ENCODE measurements at regions not wholly inside any gene's neighbourhood (a gene's known extent, or its start where the extent isn't known, plus 50 kb on each side); places are given as distances from the start of the nearest gene placed in this dataset.

DNA sequence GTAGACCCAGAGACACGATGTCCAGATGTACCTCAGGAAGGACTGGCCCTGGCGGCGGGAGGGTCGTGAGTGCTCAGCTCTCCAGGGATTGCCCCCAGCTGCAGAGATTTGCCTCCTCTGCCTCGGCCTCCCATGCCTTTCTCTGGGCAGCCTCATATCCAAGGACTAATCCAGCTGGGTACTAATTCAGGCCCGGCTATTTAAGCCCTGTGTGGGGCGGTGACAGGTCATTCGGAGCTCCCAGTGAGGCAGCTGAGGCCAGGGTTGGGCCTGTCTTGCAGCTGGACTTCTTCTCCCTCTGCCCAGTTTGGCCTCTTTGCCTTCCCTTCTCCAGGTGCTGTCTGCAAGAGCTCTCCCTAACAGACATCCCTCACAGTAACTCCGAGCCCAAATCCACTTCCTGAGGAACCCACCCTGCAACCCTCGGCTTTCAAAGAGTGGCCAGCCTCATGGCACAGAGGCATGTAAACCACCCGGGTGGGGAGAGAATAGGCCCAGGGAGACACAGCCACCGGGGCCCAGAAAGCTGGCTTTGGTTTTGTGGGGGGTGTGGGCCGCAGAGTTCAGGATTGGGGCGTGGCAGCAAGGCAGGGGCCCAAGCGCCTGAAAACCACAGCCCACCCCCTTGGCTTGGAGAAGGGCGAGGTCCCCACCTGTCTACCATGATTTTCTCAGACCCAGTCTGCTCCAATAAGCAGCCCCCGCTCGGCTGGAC lies 85.8 kb downstream of the PPCDC start:
- H3K4me3 ChIP-seq, result no peak overlapping the region
- H3K9me3 ChIP-seq (replicated peaks in 1 of 3), result no peaks in the 10 kb centered on the region
- peak in 1 of 7 donors; percentile 43 for DNase-seq

DNA sequence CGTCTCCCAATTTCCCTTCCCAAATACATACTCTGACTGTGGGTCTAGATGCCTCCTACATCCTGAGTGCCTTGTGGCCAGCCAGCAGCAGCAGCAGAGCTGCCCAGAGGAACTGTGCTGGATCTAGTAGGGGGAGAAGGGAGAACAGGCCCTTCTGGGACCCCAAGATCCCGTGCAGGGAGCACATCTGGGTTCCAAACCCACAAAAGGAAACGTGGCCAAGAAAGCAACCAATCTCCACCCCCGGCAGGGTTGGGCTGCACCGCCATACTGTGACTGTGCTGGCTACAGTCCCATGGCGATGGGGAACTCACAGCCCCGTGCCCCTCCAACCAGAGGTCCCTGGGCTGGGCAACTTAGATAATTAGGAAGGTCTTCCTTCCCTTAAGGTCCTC lies 86.3 kb downstream of the PPCDC start:
- no peak overlapping the region for H3K27ac ChIP-seq
- H3K4me3 ChIP-seq, result no peak overlapping the region
- H3K9me3 ChIP-seq (replicated peaks in 1 of 3), result no peaks in the 10 kb centered on the region
- no peaks in the 10 kb centered on the region for H3K27me3 ChIP-seq
- H3K36me3 ChIP-seq (replicated peaks in 1 of 2), result no peaks in the 10 kb centered on the region
- TF ChIP-seq, protein P1, sequence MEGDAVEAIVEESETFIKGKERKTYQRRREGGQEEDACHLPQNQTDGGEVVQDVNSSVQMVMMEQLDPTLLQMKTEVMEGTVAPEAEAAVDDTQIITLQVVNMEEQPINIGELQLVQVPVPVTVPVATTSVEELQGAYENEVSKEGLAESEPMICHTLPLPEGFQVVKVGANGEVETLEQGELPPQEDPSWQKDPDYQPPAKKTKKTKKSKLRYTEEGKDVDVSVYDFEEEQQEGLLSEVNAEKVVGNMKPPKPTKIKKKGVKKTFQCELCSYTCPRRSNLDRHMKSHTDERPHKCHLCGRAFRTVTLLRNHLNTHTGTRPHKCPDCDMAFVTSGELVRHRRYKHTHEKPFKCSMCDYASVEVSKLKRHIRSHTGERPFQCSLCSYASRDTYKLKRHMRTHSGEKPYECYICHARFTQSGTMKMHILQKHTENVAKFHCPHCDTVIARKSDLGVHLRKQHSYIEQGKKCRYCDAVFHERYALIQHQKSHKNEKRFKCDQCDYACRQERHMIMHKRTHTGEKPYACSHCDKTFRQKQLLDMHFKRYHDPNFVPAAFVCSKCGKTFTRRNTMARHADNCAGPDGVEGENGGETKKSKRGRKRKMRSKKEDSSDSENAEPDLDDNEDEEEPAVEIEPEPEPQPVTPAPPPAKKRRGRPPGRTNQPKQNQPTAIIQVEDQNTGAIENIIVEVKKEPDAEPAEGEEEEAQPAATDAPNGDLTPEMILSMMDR (IDR thresholded peaks at IDR 0.05), result no peak
- no peak for TF ChIP-seq POLR2A (IDR thresholded peaks at IDR 0.05)
- peak in 1 of 7 donors; percentile 37 for DNase-seq
- WGBS, 4 donors, result 80 to 92% (median 86%) methylated on average over 5 to 7 of the region's 7 CpGs
- H3K4me1 ChIP-seq (replicated peaks in 1 of 2), result peaks cover 5 to 18% of the 10 kb centered on the region in 2 donors
- intact Hi-C loops (cut with DNase I), result loop anchor here in 1 of 2 donors (5.0 kb wide), 1 partner anchor 93 kb away; the partner anchor contains the start of gene C15orf39

More for the DNA sequence above, 85.8 kb downstream of the PPCDC start:
- Histone ChIP-seq H3K36me3 (replicated peaks in 1 of 2) (no peaks in the 10 kb centered on the region), H3K27ac (peak overlapping the region in 1 of 5 donors; percentile 33), H3K4me1 (replicated peaks in 1 of 2) (peaks cover 5 to 21% of the 10 kb centered on the region in 2 donors), H3K27me3 (no peaks in the 10 kb centered on the region)
- intact Hi-C loops (cut with DNase I), result no loop called here
- WGBS, 4 donors, result 85 to 92% (median 87%) methylated on average over 17 to 18 of the region's 18 CpGs
- no peak for TF ChIP-seq POLR2A (IDR thresholded peaks at IDR 0.05)
- TF ChIP-seq, protein P1 (IDR thresholded peaks at IDR 0.05), result no peak

DNA sequence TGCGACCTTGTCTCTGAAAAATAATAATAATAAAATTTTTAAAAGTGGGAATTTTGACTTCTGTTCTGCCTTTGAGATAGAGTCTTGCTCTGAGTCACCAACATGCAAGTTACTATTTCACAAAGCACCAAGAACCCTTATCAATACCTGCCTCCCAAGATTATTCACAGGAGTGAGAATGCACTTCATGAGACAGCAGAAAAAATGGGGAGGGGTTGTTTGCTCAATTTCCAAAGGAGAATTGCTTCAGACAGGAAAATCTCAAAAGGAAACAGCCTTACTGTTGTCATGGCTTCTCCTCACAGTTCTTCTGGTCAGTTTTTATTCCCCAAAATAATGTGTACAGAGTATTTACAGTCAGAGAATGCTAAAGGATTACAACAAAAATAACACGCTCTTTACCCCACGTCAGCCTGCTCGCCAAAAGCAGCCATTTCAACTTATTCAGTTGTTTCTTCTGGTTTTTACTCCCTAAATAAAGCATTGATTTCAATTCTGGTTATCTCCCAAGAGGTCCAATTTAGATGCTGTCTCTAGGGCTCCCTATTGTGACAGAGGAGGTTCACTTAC lies 89.0 kb downstream of the PPCDC start:
- intact Hi-C loops (cut with DNase I), result loop anchor here in 1 of 2 donors (5.0 kb wide), 1 partner anchor 90 kb away; the partner anchor contains the start of gene C15orf39
- DNase-seq, result no peak
- peaks cover 0 to 12% of the 10 kb centered on the region in 2 donors for H3K4me1 ChIP-seq (replicated peaks in 1 of 2)
- H3K4me3 ChIP-seq, result no peak overlapping the region
- H3K27me3 ChIP-seq, result no peaks in the 10 kb centered on the region
- H3K9me3 ChIP-seq (replicated peaks in 1 of 3), result no peaks in the 10 kb centered on the region
- no peak for TF ChIP-seq POLR2A (IDR thresholded peaks at IDR 0.05)
- TF ChIP-seq, protein P1 (IDR thresholded peaks at IDR 0.05), result no peak
- no peaks in the 10 kb centered on the region for H3K36me3 ChIP-seq (replicated peaks in 1 of 2)
- 85 to 90% (median 89%) methylated on average over 4 of the region's 4 CpGs for WGBS, 4 donors
- H3K27ac ChIP-seq, result peak overlapping the region in 1 of 5 donors; percentile 52

- no peak for TF ChIP-seq POLR2A (IDR thresholded peaks at IDR 0.05)
- TF ChIP-seq, protein P1 (IDR thresholded peaks at IDR 0.05), result no peak
- peaks cover 0 to 12% of the 10 kb centered on the region in 2 donors for H3K4me1 ChIP-seq (replicated peaks in 1 of 2)
- H3K27ac ChIP-seq, result peak overlapping the region in 1 of 5 donors; percentile 52
- no peaks in the 10 kb centered on the region for H3K27me3 ChIP-seq
- no peaks in the 10 kb centered on the region for H3K36me3 ChIP-seq (replicated peaks in 1 of 2)
- no peak for DNase-seq
- WGBS, 4 donors, result 59 to 77% (median 69%) methylated on average over 3 of the region's 3 CpGs
- no peaks in the 10 kb centered on the region for H3K9me3 ChIP-seq (replicated peaks in 1 of 3)
- intact Hi-C loops (cut with DNase I), result loop anchor here in 1 of 2 donors (5.0 kb wide), 1 partner anchor 89 kb away; the partner anchor contains the start of gene C15orf39
- no peak overlapping the region for H3K4me3 ChIP-seq
Measured at GRCh38 chr15:75112848-75113492, 88.7 kb upstream of the C15orf39 start.
